H9 (cell line): ENCODE measurements at regions not wholly inside any gene's neighbourhood (a gene's known extent, or its start where the extent isn't known, plus 50 kb on each side); places are given as distances from the start of the nearest gene placed in this dataset.

Experiments used
- DNase-seq: peaks from one replicate; pipeline ENCODE4 v3.0.0-alpha.2; 2017
- H2AFZ ChIP-seq: one replicate; pipeline ENCODE4 v1.6.1; 2013; ENCODE audit warnings: mild to moderate bottlenecking, low read length, control low read depth, moderate library complexity
- H2AK5ac ChIP-seq: 2 replicates; pipeline ENCODE4 v1.6.1; 2013; ENCODE audit warnings: low read length, control low read depth, mixed read lengths; ENCODE audit not compliant: insufficient read length
- H2BK120ac ChIP-seq: one replicate; pipeline ENCODE4 v1.6.1; 2013; ENCODE audit warnings: low read depth, mild to moderate bottlenecking, low read length, control low read depth, inconsistent platforms; ENCODE audit not compliant: poor library complexity, severe bottlenecking
- H2BK12ac ChIP-seq: 2 replicates; pipeline ENCODE4 v1.6.1; 2013; ENCODE audit warnings: low read length, control low read depth, mixed read lengths, low read depth; ENCODE audit not compliant: insufficient read length
- H2BK15ac ChIP-seq: 2 replicates; pipeline ENCODE4 v1.6.1; 2013; ENCODE audit warnings: low read depth, low read length, control low read depth
- H2BK20ac ChIP-seq: one replicate; pipeline ENCODE4 v1.6.1; 2013; ENCODE audit warnings: low read depth, mild to moderate bottlenecking, low read length, control low read depth, inconsistent platforms; ENCODE audit not compliant: poor library complexity, severe bottlenecking
- H2BK5ac ChIP-seq: 2 replicates; pipeline ENCODE4 v1.6.1; 2013; ENCODE audit warnings: low read length, control low read depth, mixed read lengths; ENCODE audit not compliant: insufficient read length
- H3K14ac ChIP-seq: 2 replicates; pipeline ENCODE4 v1.6.1; 2013; ENCODE audit warnings: low read length, control low read depth; ENCODE audit not compliant: insufficient read depth
- H3K18ac ChIP-seq: 2 replicates; pipeline ENCODE4 v1.6.1; 2013; ENCODE audit warnings: low read depth, mild to moderate bottlenecking, mixed read lengths, low read length, control low read depth; ENCODE audit not compliant: insufficient read length
- H3K23ac ChIP-seq: 2 replicates; pipeline ENCODE4 v1.6.1; 2013; ENCODE audit warnings: low read length, control low read depth, mixed read lengths, low read depth; ENCODE audit not compliant: insufficient read length
- H3K23me2 ChIP-seq: 2 replicates; pipeline ENCODE4 v1.6.1; 2013; ENCODE audit warnings: low read depth, mild to moderate bottlenecking, mixed read lengths, low read length, control low read depth; ENCODE audit not compliant: insufficient read length, poor library complexity, severe bottlenecking
- H3K27ac ChIP-seq: 2 replicates; pipeline ENCODE4 v1.5.1; 2013; ENCODE audit warnings: low read length, control low read depth, mixed read lengths, low read depth; ENCODE audit not compliant: insufficient read length
- H3K27me3 ChIP-seq: 2 replicates; pipeline ENCODE4 v1.6.1; 2013; ENCODE audit warnings: low read length, control low read depth, inconsistent platforms; ENCODE audit not compliant: insufficient read depth
- H3K4ac ChIP-seq: 2 replicates; pipeline ENCODE4 v1.6.1; 2013; ENCODE audit warnings: low read depth, mild to moderate bottlenecking, control low read depth, inconsistent platforms, low read length, moderate library complexity
- H3K4me1 ChIP-seq: 2 replicates; pipeline ENCODE4 v1.6.1; 2013; ENCODE audit warnings: low read length, control low read depth, inconsistent platforms; ENCODE audit not compliant: insufficient read depth
- H3K4me2 ChIP-seq: 2 replicates; pipeline ENCODE4 v1.6.1; 2013; ENCODE audit warnings: low read length, control low read depth, mixed read lengths; ENCODE audit not compliant: insufficient read length, insufficient read depth
- H3K56ac ChIP-seq: 2 replicates; pipeline ENCODE4 v1.6.1; 2013; ENCODE audit warnings: low read depth, mild to moderate bottlenecking, mixed read lengths, low read length, control low read depth; ENCODE audit not compliant: insufficient read length
- H3K79me1 ChIP-seq: 2 replicates; pipeline ENCODE4 v1.6.1; 2013; ENCODE audit warnings: low read depth, mild to moderate bottlenecking, moderate library complexity, low read length, control low read depth, inconsistent platforms; ENCODE audit not compliant: insufficient read depth, poor library complexity, severe bottlenecking
- H3K79me2 ChIP-seq: 2 replicates; pipeline ENCODE4 v1.6.1; 2013; ENCODE audit warnings: low read length, control low read depth, inconsistent platforms; ENCODE audit not compliant: insufficient read depth
- H3K9ac ChIP-seq: 2 replicates; pipeline ENCODE4 v1.6.1; 2013; ENCODE audit warnings: low read length, control low read depth, mixed read lengths; ENCODE audit not compliant: insufficient read length; ENCODE audit errors: extremely low read depth
- H3K9me3 ChIP-seq: one replicate; pipeline ENCODE4 v1.6.1; 2013; ENCODE audit warnings: low read depth, low read length, inconsistent platforms; ENCODE audit not compliant: control insufficient read depth
- H3T11ph ChIP-seq: one replicate; pipeline ENCODE4 v1.6.1; 2013; ENCODE audit warnings: mild to moderate bottlenecking, low read length, control low read depth, inconsistent platforms
- H4K20me1 ChIP-seq: one replicate; pipeline ENCODE4 v1.6.1; 2013; ENCODE audit not compliant: control insufficient read depth, insufficient read length, insufficient read depth
- H4K5ac ChIP-seq: 2 replicates; pipeline ENCODE4 v1.6.1; 2013; ENCODE audit warnings: low read depth, mild to moderate bottlenecking, mixed read lengths, low read length, control low read depth; ENCODE audit not compliant: insufficient read length
- H4K8ac ChIP-seq: replicated peaks from 2 replicates; pipeline ENCODE4 v1.6.1; 2013; ENCODE audit warnings: low read length, control low read depth, mixed read lengths, low read depth; ENCODE audit not compliant: insufficient read length
- H4K91ac ChIP-seq: 2 replicates; pipeline ENCODE4 v1.6.1; 2013; ENCODE audit warnings: low read depth, mild to moderate bottlenecking, moderate library complexity, mixed read lengths, low read length, control low read depth; ENCODE audit not compliant: insufficient read length
- H3K27ac Mint-ChIP-seq, 3 experiments: 2 replicates in 2 of 3; 3 replicates in 1 of 3; pipeline ENCODE4 v1.8.0; 2020 to 2021; ENCODE audit warnings: mixed read lengths in 3 of 3, mild to moderate bottlenecking in 1 of 3, moderate library complexity in 1 of 3
- H3K27me3 Mint-ChIP-seq: 2 replicates; pipeline ENCODE4 v1.8.0; 2021; ENCODE audit warnings: low read depth, mild to moderate bottlenecking, moderate library complexity, mixed read lengths
- H3K36me3 Mint-ChIP-seq, 3 experiments: 2 replicates in 2 of 3; 3 replicates in 1 of 3; pipeline ENCODE4 v1.8.0; 2020 to 2021; ENCODE audit warnings: low read depth in 3 of 3, mixed read lengths in 3 of 3; ENCODE audit not compliant: insufficient read depth in 1 of 3
- H3K4me1 Mint-ChIP-seq, 2 experiments: 2 replicates each; pipeline ENCODE4 v1.8.0; 2020; ENCODE audit warnings: mixed read lengths in 2 of 2
- H3K4me3 Mint-ChIP-seq, 2 experiments: 2 replicates in 1 of 2; 3 replicates in 1 of 2; pipeline ENCODE4 v1.8.0; 2020 to 2021; ENCODE audit warnings: mild to moderate bottlenecking in 2 of 2, mixed read lengths in 2 of 2, moderate library complexity in 1 of 2
- H3K9me3 Mint-ChIP-seq, 2 experiments: 2 replicates in 1 of 2; 3 replicates in 1 of 2; pipeline ENCODE4 v1.8.0; 2020; ENCODE audit warnings: mild to moderate bottlenecking in 2 of 2, mixed read lengths in 2 of 2, moderate library complexity in 1 of 2
- CTCF ChIP-seq: fragments of 200-600 bp; sonication (generic); conservative IDR thresholded peaks from 3 replicates; pipeline ENCODE4 v1.8.0; 2021; ENCODE audit warnings: antibody characterized with exemption, mild to moderate bottlenecking

GRCh38 chr3:166422556-166422955 is 585.3 kb upstream of the BCHE start:
- Histone ChIP-seq H3K9ac (no peak overlapping the region), H4K5ac (no peak overlapping the region), H3K4ac (no peak overlapping the region), H2BK120ac (no peak overlapping the region), H2AFZ (no peak overlapping the region), H3K27me3 (no peaks in the 10 kb centered on the region), H3K27ac (no peak overlapping the region), H3K9me3 (no peaks in the 10 kb centered on the region), H3K18ac (no peak overlapping the region), H3K79me2 (no peaks in the 10 kb centered on the region), H3K14ac (no peak overlapping the region), H4K20me1 (no peaks in the 10 kb centered on the region), H2BK20ac (no peak overlapping the region), H3K23me2 (no peaks in the 10 kb centered on the region), H3K56ac (no peak overlapping the region), H3T11ph (no peak overlapping the region), H3K23ac (no peak overlapping the region), H4K8ac (no peak overlapping the region), H3K4me2 (no peak overlapping the region), H2AK5ac (no peak overlapping the region), H3K4me1 (peaks cover 4% of the 10 kb centered on the region; the same call in 1 of the 2 replicates), H4K91ac (no peak overlapping the region), H2BK5ac (no peak overlapping the region), H2BK15ac (no peak overlapping the region), H3K79me1 (no peaks in the 10 kb centered on the region), H2BK12ac (no peak overlapping the region)
- H3K27ac Mint-ChIP-seq = no peak overlapping the region
- H3K4me3 Mint-ChIP-seq = no peak overlapping the region
- peaks cover 10 to 16% of the 10 kb centered on the region in 2 experiments for H3K4me1 Mint-ChIP-seq
- H3K9me3 Mint-ChIP-seq = peaks cover 6 to 8% of the 10 kb centered on the region in 2 experiments; a peak in 4 of 5 replicates
- H3K27me3 Mint-ChIP-seq = no peaks in the 10 kb centered on the region
- DNase-seq = no peak
- TF ChIP-seq CTCF = no peak
- H3K36me3 Mint-ChIP-seq = peaks cover 0 to 12% (median 0%) of the 10 kb centered on the region in 3 experiments; a peak in 3 of 7 replicates
